ENCODE measurements at regions not wholly inside any gene's neighbourhood (a gene's known extent, or its start where the extent isn't known, plus 50 kb on each side); places are given as distances from the start of the nearest gene placed in this dataset.

DNA sequence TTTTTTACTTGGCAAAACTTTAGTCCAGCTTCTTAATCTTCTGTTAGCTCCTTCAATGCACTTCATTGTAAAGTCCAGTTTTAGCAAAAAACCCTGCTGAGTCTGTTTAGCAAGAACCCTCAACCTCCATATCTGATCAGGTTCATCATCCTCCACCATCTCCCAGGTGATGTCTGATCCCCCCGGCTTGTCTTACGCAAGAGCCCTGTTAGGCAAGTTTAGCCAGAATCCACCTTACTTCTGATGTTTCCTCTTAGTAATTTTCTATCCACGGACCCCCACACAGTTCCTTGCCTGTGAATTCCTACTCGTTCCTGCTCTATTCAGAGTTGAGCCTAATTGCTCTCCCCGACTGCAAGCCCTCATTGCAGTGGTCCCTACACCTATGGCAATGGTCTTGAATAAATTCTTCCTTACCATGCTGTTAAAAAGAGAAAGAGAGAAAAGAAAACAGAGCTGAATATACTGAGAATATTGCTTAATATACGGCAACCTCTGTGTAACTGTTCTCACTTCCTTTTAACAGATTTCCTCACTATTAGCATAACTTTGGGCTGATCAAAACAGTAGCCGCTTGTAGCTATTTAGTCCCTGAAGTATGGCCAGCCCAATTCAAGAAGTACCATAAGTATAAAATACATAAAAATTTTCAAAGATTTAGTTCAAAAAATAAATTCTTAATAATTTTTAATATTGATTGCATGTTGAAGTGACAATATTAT lies 78.7 kb upstream of the MME start:
- no peak for TF ChIP-seq CTCF (IDR thresholded peaks at IDR 0.05; ENCODE audit: poor library complexity, severe bottlenecking)
- TF ChIP-seq REST (IDR thresholded peaks at IDR 0.05; ENCODE audit: borderline replicate concordance), result no peak
- TF ChIP-seq TAF1 (IDR thresholded peaks at IDR 0.05; ENCODE audit: low read depth), result no peak
- no peak for TF ChIP-seq POLR2AphosphoS5 (IDR thresholded peaks at IDR 0.05)
- TF ChIP-seq RAD21 (conservative IDR thresholded peaks at IDR 0.05), result no peak
- TF ChIP-seq EZH2 (IDR thresholded peaks at IDR 0.05; ENCODE audit: borderline replicate concordance, insufficient read depth, low read length, poor library complexity, severe bottlenecking), result no peak
- TF ChIP-seq MXI1 (conservative IDR thresholded peaks at IDR 0.05; ENCODE audit: poor library complexity, severe bottlenecking), result no peak
- no peak for TF ChIP-seq EP300 (conservative IDR thresholded peaks at IDR 0.05; ENCODE audit: poor library complexity, severe bottlenecking)

Measured in neural cell (in vitro differentiated cells).